Type B pancreatic cell (in vitro differentiated cells): ENCODE measurements at regions not wholly inside any gene's neighbourhood (a gene's known extent, or its start where the extent isn't known, plus 50 kb on each side); places are given as distances from the start of the nearest gene placed in this dataset.

Source experiments
- DNase-seq: peaks from one replicate; pipeline ENCODE4 v3.0.0; 2021; ENCODE audit warnings: mixed read lengths; ENCODE audit not compliant: unreplicated experiment; ENCODE audit errors: extremely low spot score
- H3K27ac Mint-ChIP-seq: 2 replicates; pipeline ENCODE4 v1.8.0; 2021; ENCODE audit warnings: mild to moderate bottlenecking, mixed read lengths
- H3K27me3 Mint-ChIP-seq: 2 replicates; pipeline ENCODE4 v1.8.0; 2021; ENCODE audit warnings: mixed read lengths
- H3K36me3 Mint-ChIP-seq: 2 replicates; pipeline ENCODE4 v1.8.0; 2021; ENCODE audit warnings: mixed read lengths
- H3K4me1 Mint-ChIP-seq: one replicate; pipeline ENCODE4 v1.8.0; 2021; ENCODE audit warnings: mixed read lengths; ENCODE audit not compliant: unreplicated experiment
- H3K4me3 Mint-ChIP-seq: 2 replicates; pipeline ENCODE4 v1.8.0; 2021; ENCODE audit warnings: mild to moderate bottlenecking, mixed read lengths
- H3K9me3 Mint-ChIP-seq: 2 replicates; pipeline ENCODE4 v1.8.0; 2021; ENCODE audit warnings: mixed read lengths
- CTCF ChIP-seq: fragments of 200-600 bp; sonication (generic); conservative IDR thresholded peaks from 2 replicates; pipeline ENCODE4 v1.5.0; 2021; ENCODE audit warnings: antibody characterized with exemption, mild to moderate bottlenecking

- Mint-ChIP-seq H3K27me3 (peaks cover 13% of the 10 kb centered on the region), H3K4me3 (no peak overlapping the region), H3K36me3 (no peaks in the 10 kb centered on the region), H3K9me3 (peaks cover 4% of the 10 kb centered on the region), H3K4me1 (peaks cover 35% of the 10 kb centered on the region), H3K27ac (no peak overlapping the region)
- TF ChIP-seq CTCF, result no peak
- no peak for DNase-seq
These were observed 754.1 kb downstream of the NR2F2 start for GRCh38 chr15:97084650-97085049.

GRCh38 chr15:97085731-97086130 lies 755.2 kb downstream of the NR2F2 start:
- Mint-ChIP-seq H3K4me1 (peaks cover 36% of the 10 kb centered on the region), H3K9me3 (peaks cover 4% of the 10 kb centered on the region), H3K27me3 (peaks cover 11% of the 10 kb centered on the region), H3K36me3 (no peaks in the 10 kb centered on the region), H3K4me3 (no peak overlapping the region), H3K27ac (no peak overlapping the region)
- DNase-seq, result no peak
- TF ChIP-seq CTCF, result no peak

GRCh38 chr15:97087006-97087741 lies 756.7 kb downstream of the NR2F2 start:
- Mint-ChIP-seq H3K4me1 (peaks cover 33% of the 10 kb centered on the region), H3K4me3 (no peak overlapping the region), H3K27me3 (peaks cover 11% of the 10 kb centered on the region), H3K9me3 (no peaks in the 10 kb centered on the region), H3K27ac (peak overlapping the region; percentile 19), H3K36me3 (no peaks in the 10 kb centered on the region)
- no peak for TF ChIP-seq CTCF
- DNase-seq, result no peak

- H3K27ac Mint-ChIP-seq, result no peak overlapping the region
- H3K36me3 Mint-ChIP-seq, result no peaks in the 10 kb centered on the region
- H3K4me3 Mint-ChIP-seq, result no peak overlapping the region
- no peak for TF ChIP-seq CTCF
- H3K4me1 Mint-ChIP-seq, result peaks cover 8% of the 10 kb centered on the region
- no peak for DNase-seq
- peaks cover 3% of the 10 kb centered on the region for H3K27me3 Mint-ChIP-seq
- no peaks in the 10 kb centered on the region for H3K9me3 Mint-ChIP-seq
These were observed 760.6 kb downstream of the NR2F2 start for GRCh38 chr15:97091093-97091492.

GRCh38 chr15:97092656-97093055 lies 762.2 kb downstream of the NR2F2 start:
- Mint-ChIP-seq H3K27me3 (no peaks in the 10 kb centered on the region), H3K27ac (no peak overlapping the region), H3K36me3 (no peaks in the 10 kb centered on the region), H3K9me3 (no peaks in the 10 kb centered on the region), H3K4me3 (no peak overlapping the region), H3K4me1 (peaks cover 4% of the 10 kb centered on the region)
- DNase-seq, result no peak
- TF ChIP-seq CTCF, result no peak
